ENCODE measurements at regions not wholly inside any gene's neighbourhood (a gene's known extent, or its start where the extent isn't known, plus 50 kb on each side); places are given as distances from the start of the nearest gene placed in this dataset.
"Not testable (repeated sequence)": the region's sequence is repeated elsewhere in the genome, so short reads cannot be mapped to it uniquely, and the experiment has no call there.

GRCh38 chr3:186454881-186455703 lies 89.1 kb downstream of the CRYGS start:
- DNase-seq (ENCODE audit: low read depth): no peak
- H3K4me3 ChIP-seq (ENCODE audit: low read length): no peak overlapping the region
- TF ChIP-seq CTCF (conservative IDR thresholded peaks at IDR 0.05; ENCODE audit: low read length): no peak

- no peak overlapping the region for H3K4me3 ChIP-seq (ENCODE audit: low read length)
- TF ChIP-seq CTCF (conservative IDR thresholded peaks at IDR 0.05; ENCODE audit: low read length): no peak
- DNase-seq (ENCODE audit: low read depth): no peak
Measured at GRCh38 chr3:186453531-186453930, 90.6 kb downstream of the CRYGS start.

- DNase-seq (ENCODE audit: low read depth): peak; percentile 42
- no peak for TF ChIP-seq CTCF (conservative IDR thresholded peaks at IDR 0.05; ENCODE audit: low read length)
- no peak overlapping the region for H3K4me3 ChIP-seq (ENCODE audit: low read length)
Measured at GRCh38 chr3:186452517-186452916, 90.5 kb upstream of the DGKG start.

GRCh38 chr3:186451371-186451770 lies 89.3 kb upstream of the DGKG start:
- DNase-seq (ENCODE audit: low read depth): no peak
- no peak overlapping the region for H3K4me3 ChIP-seq (ENCODE audit: low read length)
- no peak for TF ChIP-seq CTCF (conservative IDR thresholded peaks at IDR 0.05; ENCODE audit: low read length)

GRCh38 chr3:186444974-186445373 lies 82.9 kb upstream of the DGKG start:
- no peak for TF ChIP-seq CTCF (conservative IDR thresholded peaks at IDR 0.05; ENCODE audit: low read length)
- no peak overlapping the region for H3K4me3 ChIP-seq (ENCODE audit: low read length)
- no peak for DNase-seq (ENCODE audit: low read depth)

GRCh38 chr3:186444288-186444687 lies 82.3 kb upstream of the DGKG start:
- TF ChIP-seq CTCF (conservative IDR thresholded peaks at IDR 0.05; ENCODE audit: low read length): no peak
- no peak for DNase-seq (ENCODE audit: low read depth)
- H3K4me3 ChIP-seq (ENCODE audit: low read length): no peak overlapping the region

GRCh38 chr3:186442979-186443378 lies 80.9 kb upstream of the DGKG start:
- DNase-seq (ENCODE audit: low read depth); H3K4me3 ChIP-seq (ENCODE audit: low read length): not testable (repeated sequence)

All from AG10803 (cell line).